Stimulated activated naive B cell treated with anti-CD40 and anti-IgM and Interleukin-4, amounts not matched to agents 10 μg/mL and 1 μg/mL and 100 μg/mL, for 72 hours (primary cell): ENCODE measurements at regions not wholly inside any gene's neighbourhood (a gene's known extent, or its start where the extent isn't known, plus 50 kb on each side); places are given as distances from the start of the nearest gene placed in this dataset.

Source experiments
- ATAC-seq, 2 donors: fragments of 150-1000 bp; cut with Tn5 transposase; replicated peaks; 2 replicates each; pipeline ENCODE4 v1.10.0; 2021; ENCODE audit warnings: moderate library complexity in 1 of 2
- DNase-seq: peaks from one replicate; pipeline ENCODE4 v3.0.0; 2021
- H3K27ac Mint-ChIP-seq: one replicate; pipeline ENCODE4 v1.8.0; 2022; ENCODE audit warnings: mild to moderate bottlenecking, mixed read lengths
- H3K27me3 Mint-ChIP-seq, 2 donors: one replicate each; pipeline ENCODE4 v1.8.0; 2022; ENCODE audit warnings: mixed read lengths in 2 of 2
- H3K36me3 Mint-ChIP-seq, 2 donors: one replicate each; pipeline ENCODE4 v1.8.0; 2022; ENCODE audit warnings: mixed read lengths in 2 of 2, mild to moderate bottlenecking in 1 of 2
- H3K4me1 Mint-ChIP-seq, 2 donors: one replicate each; pipeline ENCODE4 v1.8.0; 2022; ENCODE audit warnings: mixed read lengths in 2 of 2, mild to moderate bottlenecking in 1 of 2
- H3K4me3 Mint-ChIP-seq, 2 donors: one replicate each; pipeline ENCODE4 v1.8.0; 2022; ENCODE audit warnings: mild to moderate bottlenecking in 2 of 2, mixed read lengths in 2 of 2, moderate library complexity in 1 of 2
- H3K9me3 Mint-ChIP-seq, 2 donors: one replicate each; pipeline ENCODE4 v1.8.0; 2022; ENCODE audit warnings: mixed read lengths in 2 of 2, mild to moderate bottlenecking in 1 of 2

- Mint-ChIP-seq H3K4me3 (no peak overlapping the region), H3K4me1 (no peaks in the 10 kb centered on the region), H3K27ac (no peak overlapping the region), H3K27me3 (no peaks in the 10 kb centered on the region), H3K9me3 (peaks cover 2 to 11% of the 10 kb centered on the region in 2 donors), H3K36me3 (no peaks in the 10 kb centered on the region)
- DNase-seq (no peak), ATAC-seq (no peak)
Observed at GRCh38 chr13:67859904-67860303, 629.8 kb upstream of the PCDH9 start.

GRCh38 chr13:67857581-67858310 is 627.6 kb upstream of the PCDH9 start:
- DNase-seq, result no peak
- Mint-ChIP-seq H3K36me3 (no peaks in the 10 kb centered on the region), H3K4me3 (no peak overlapping the region), H3K27ac (no peak overlapping the region), H3K4me1 (no peaks in the 10 kb centered on the region), H3K27me3 (no peaks in the 10 kb centered on the region), H3K9me3 (peaks cover 4 to 11% of the 10 kb centered on the region in 2 donors)
- ATAC-seq, result no peak

GRCh38 chr13:67856955-67857354 is 626.8 kb upstream of the PCDH9 start:
- Mint-ChIP-seq H3K4me1 (no peaks in the 10 kb centered on the region), H3K27ac (no peak overlapping the region), H3K9me3 (peaks cover 4 to 8% of the 10 kb centered on the region in 2 donors), H3K27me3 (no peaks in the 10 kb centered on the region), H3K36me3 (no peaks in the 10 kb centered on the region), H3K4me3 (no peak overlapping the region)
- ATAC-seq (no peak), DNase-seq (no peak)

- Mint-ChIP-seq H3K36me3 (no peaks in the 10 kb centered on the region), H3K27ac (no peak overlapping the region), H3K4me3 (no peak overlapping the region), H3K9me3 (peaks cover 4 to 7% of the 10 kb centered on the region in 2 donors), H3K4me1 (no peaks in the 10 kb centered on the region), H3K27me3 (no peaks in the 10 kb centered on the region)
- ATAC-seq (no peak), DNase-seq (no peak)
Observed at GRCh38 chr13:67855741-67856238, 625.7 kb upstream of the PCDH9 start.

GRCh38 chr13:67854990-67855389 is 624.9 kb upstream of the PCDH9 start:
- no peak overlapping the region for H3K27ac Mint-ChIP-seq
- peaks cover 3 to 4% of the 10 kb centered on the region in 2 donors for H3K9me3 Mint-ChIP-seq
- H3K4me1 Mint-ChIP-seq, result no peaks in the 10 kb centered on the region
- H3K4me3 Mint-ChIP-seq, result no peak overlapping the region
- DNase-seq (no peak), ATAC-seq (no peak)
- no peaks in the 10 kb centered on the region for H3K36me3 Mint-ChIP-seq
- no peaks in the 10 kb centered on the region for H3K27me3 Mint-ChIP-seq

GRCh38 chr13:67844574-67844973 is 614.4 kb upstream of the PCDH9 start:
- DNase-seq (no peak), ATAC-seq (no peak)
- Mint-ChIP-seq H3K4me3 (no peak overlapping the region), H3K4me1 (no peaks in the 10 kb centered on the region), H3K36me3 (no peaks in the 10 kb centered on the region), H3K9me3 (peaks cover 7% of the 10 kb centered on the region in 2 donors), H3K27me3 (no peaks in the 10 kb centered on the region), H3K27ac (no peak overlapping the region)

GRCh38 chr13:67841071-67841470 is 610.9 kb upstream of the PCDH9 start:
- Mint-ChIP-seq H3K4me3 (no peak overlapping the region), H3K4me1 (no peaks in the 10 kb centered on the region), H3K9me3 (peaks cover 7% of the 10 kb centered on the region in 2 donors), H3K36me3 (no peaks in the 10 kb centered on the region), H3K27ac (no peak overlapping the region), H3K27me3 (no peaks in the 10 kb centered on the region)
- DNase-seq (no peak), ATAC-seq (no peak)

GRCh38 chr13:67833564-67833963 is 603.4 kb upstream of the PCDH9 start:
- no peak overlapping the region for H3K27ac Mint-ChIP-seq
- H3K27me3 Mint-ChIP-seq, result no peaks in the 10 kb centered on the region
- ATAC-seq, result no peak
- H3K36me3 Mint-ChIP-seq, result no peaks in the 10 kb centered on the region
- no peaks in the 10 kb centered on the region for H3K4me1 Mint-ChIP-seq
- no peak for DNase-seq
- H3K4me3 Mint-ChIP-seq, result no peak overlapping the region
- H3K9me3 Mint-ChIP-seq, result no peaks in the 10 kb centered on the region

GRCh38 chr13:67829641-67830040 is 599.5 kb upstream of the PCDH9 start:
- Mint-ChIP-seq H3K9me3 (peaks cover 3 to 4% of the 10 kb centered on the region in 2 donors), H3K27ac (no peak overlapping the region), H3K36me3 (no peaks in the 10 kb centered on the region), H3K4me1 (no peaks in the 10 kb centered on the region), H3K27me3 (no peaks in the 10 kb centered on the region), H3K4me3 (no peak overlapping the region)
- DNase-seq, result no peak
- ATAC-seq, result no peak

- H3K36me3 Mint-ChIP-seq, result no peaks in the 10 kb centered on the region
- DNase-seq (no peak), ATAC-seq (no peak)
- H3K27ac Mint-ChIP-seq, result no peak overlapping the region
- H3K9me3 Mint-ChIP-seq, result peaks cover 3 to 4% of the 10 kb centered on the region in 2 donors
- H3K4me1 Mint-ChIP-seq, result no peaks in the 10 kb centered on the region
- H3K27me3 Mint-ChIP-seq, result no peaks in the 10 kb centered on the region
- H3K4me3 Mint-ChIP-seq, result no peak overlapping the region
Observed at GRCh38 chr13:67827992-67828391, 597.9 kb upstream of the PCDH9 start.

- Mint-ChIP-seq H3K27ac (no peak overlapping the region), H3K4me3 (no peak overlapping the region), H3K9me3 (peaks cover 0 to under 1% of the 10 kb centered on the region in 2 donors), H3K36me3 (no peaks in the 10 kb centered on the region), H3K27me3 (no peaks in the 10 kb centered on the region), H3K4me1 (no peaks in the 10 kb centered on the region)
- DNase-seq (no peak), ATAC-seq (no peak)
Observed at GRCh38 chr13:67821606-67822005, 591.5 kb upstream of the PCDH9 start.

GRCh38 chr13:67806796-67807195 is 576.7 kb upstream of the PCDH9 start:
- Mint-ChIP-seq H3K9me3 (peaks cover 0 to 3% of the 10 kb centered on the region in 2 donors), H3K27me3 (no peaks in the 10 kb centered on the region), H3K27ac (no peak overlapping the region), H3K4me1 (no peaks in the 10 kb centered on the region), H3K36me3 (no peaks in the 10 kb centered on the region), H3K4me3 (no peak overlapping the region)
- ATAC-seq (no peak), DNase-seq (no peak)

GRCh38 chr13:67803118-67803517 is 573.0 kb upstream of the PCDH9 start:
- peaks cover 1 to 3% of the 10 kb centered on the region in 2 donors for H3K9me3 Mint-ChIP-seq

GRCh38 chr13:67792151-67792676 is 562.1 kb upstream of the PCDH9 start:
- DNase-seq (no peak), ATAC-seq (no peak)
- Mint-ChIP-seq H3K27ac (no peak overlapping the region), H3K27me3 (no peaks in the 10 kb centered on the region), H3K36me3 (no peaks in the 10 kb centered on the region), H3K9me3 (peaks cover 3% of the 10 kb centered on the region in 2 donors), H3K4me3 (no peak overlapping the region), H3K4me1 (no peaks in the 10 kb centered on the region)

More at GRCh38 chr13:67803118-67803517, 573.0 kb upstream of the PCDH9 start:
- Mint-ChIP-seq H3K27me3 (no peaks in the 10 kb centered on the region), H3K27ac (no peak overlapping the region), H3K4me3 (no peak overlapping the region), H3K4me1 (no peaks in the 10 kb centered on the region), H3K36me3 (no peaks in the 10 kb centered on the region)
- DNase-seq, result no peak
- no peak for ATAC-seq

GRCh38 chr13:67791047-67791446 is 560.9 kb upstream of the PCDH9 start:
- DNase-seq, result no peak
- Mint-ChIP-seq H3K9me3 (peaks cover 3% of the 10 kb centered on the region in 2 donors), H3K27ac (no peak overlapping the region), H3K27me3 (no peaks in the 10 kb centered on the region), H3K4me1 (no peaks in the 10 kb centered on the region), H3K36me3 (no peaks in the 10 kb centered on the region), H3K4me3 (no peak overlapping the region)
- no peak for ATAC-seq
